Suprapubic skin (tissue), 3 donors: ENCODE measurements at regions not wholly inside any gene's neighbourhood (a gene's known extent, or its start where the extent isn't known, plus 50 kb on each side); places are given as distances from the start of the nearest gene placed in this dataset.

Experiments
- POLR2A ChIP-seq, 2 donors: fragments of 450-650 bp; IDR thresholded peaks; one replicate each; pipeline ENCODE4 v1.6.1; 2017; ENCODE audit warnings: antibody characterized with exemption in 2 of 2, mild to moderate bottlenecking in 2 of 2, moderate library complexity in 2 of 2
- TF ChIP-seq, protein P1 (sequence below), 2 donors: fragments of 200-600 bp in 1 of 2; fragments of 450-650 bp in 1 of 2; sonication (generic) in 1 of 2; IDR thresholded peaks; one replicate each; pipeline ENCODE4 v1.5.1; 2016 to 2019; ENCODE audit warnings: antibody characterized with exemption in 2 of 2, mild to moderate bottlenecking in 1 of 2, moderate library complexity in 1 of 2

DNA sequence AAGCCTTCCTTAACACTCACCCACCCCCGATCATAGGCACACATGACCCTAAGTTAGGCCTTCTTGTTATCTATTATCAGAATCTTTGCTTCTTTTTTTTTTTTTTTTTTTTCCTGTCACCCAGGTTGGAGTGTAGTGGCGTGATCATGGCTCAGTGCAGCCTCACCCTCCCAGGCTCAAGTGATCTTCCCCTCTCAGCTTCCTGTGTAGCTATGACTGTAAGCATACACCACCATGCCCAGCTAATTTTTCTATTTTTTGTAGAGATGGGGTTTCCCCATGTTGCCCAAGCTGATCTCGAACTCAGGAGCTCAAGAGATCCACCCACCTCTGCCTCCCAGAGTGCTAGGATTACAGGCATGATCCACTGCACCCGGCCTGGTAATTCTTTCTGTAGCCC, 328.7 kb downstream of the NR4A2 start:
- TF ChIP-seq, protein P1, sequence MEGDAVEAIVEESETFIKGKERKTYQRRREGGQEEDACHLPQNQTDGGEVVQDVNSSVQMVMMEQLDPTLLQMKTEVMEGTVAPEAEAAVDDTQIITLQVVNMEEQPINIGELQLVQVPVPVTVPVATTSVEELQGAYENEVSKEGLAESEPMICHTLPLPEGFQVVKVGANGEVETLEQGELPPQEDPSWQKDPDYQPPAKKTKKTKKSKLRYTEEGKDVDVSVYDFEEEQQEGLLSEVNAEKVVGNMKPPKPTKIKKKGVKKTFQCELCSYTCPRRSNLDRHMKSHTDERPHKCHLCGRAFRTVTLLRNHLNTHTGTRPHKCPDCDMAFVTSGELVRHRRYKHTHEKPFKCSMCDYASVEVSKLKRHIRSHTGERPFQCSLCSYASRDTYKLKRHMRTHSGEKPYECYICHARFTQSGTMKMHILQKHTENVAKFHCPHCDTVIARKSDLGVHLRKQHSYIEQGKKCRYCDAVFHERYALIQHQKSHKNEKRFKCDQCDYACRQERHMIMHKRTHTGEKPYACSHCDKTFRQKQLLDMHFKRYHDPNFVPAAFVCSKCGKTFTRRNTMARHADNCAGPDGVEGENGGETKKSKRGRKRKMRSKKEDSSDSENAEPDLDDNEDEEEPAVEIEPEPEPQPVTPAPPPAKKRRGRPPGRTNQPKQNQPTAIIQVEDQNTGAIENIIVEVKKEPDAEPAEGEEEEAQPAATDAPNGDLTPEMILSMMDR (IDR thresholded peaks at IDR 0.05): no peak
- TF ChIP-seq POLR2A (IDR thresholded peaks at IDR 0.05): no peak
